Activated naive CD8-positive, alpha-beta T cell treated with anti-CD3 and anti-CD28 coated beads, Interleukin-2, amount 10 ng/mL, durations not matched to agents 7 days and 5 days (primary cell): ENCODE measurements at regions not wholly inside any gene's neighbourhood (a gene's known extent, or its start where the extent isn't known, plus 50 kb on each side); places are given as distances from the start of the nearest gene placed in this dataset.

Experiments
- ATAC-seq: fragments of 150-1000 bp; cut with Tn5 transposase; one replicate; pipeline ENCODE4 v1.10.0; 2021; ENCODE audit warnings: low read depth, moderate library complexity
- POLR2A ChIA-PET: fragments of 350-600 bp; sonication (Branson Sonifier 250); formaldehyde crosslinking; loops from one replicate; lab custom pipeline; 2021; ENCODE audit warnings: antibody characterized with exemption; lab: Charles Lee
- DNase-seq: peaks from one replicate; pipeline ENCODE4 v3.0.0; 2021
- H3K27ac Mint-ChIP-seq: one replicate; pipeline ENCODE4 v1.8.0; 2022; ENCODE audit warnings: mild to moderate bottlenecking, mixed read lengths
- H3K27me3 Mint-ChIP-seq: one replicate; pipeline ENCODE4 v1.8.0; 2022; ENCODE audit warnings: mild to moderate bottlenecking, moderate library complexity, mixed read lengths
- H3K36me3 Mint-ChIP-seq: one replicate; pipeline ENCODE4 v1.8.0; 2021; ENCODE audit warnings: mild to moderate bottlenecking, mixed read lengths
- H3K4me1 Mint-ChIP-seq: one replicate; pipeline ENCODE4 v1.8.0; 2021; ENCODE audit warnings: mixed read lengths
- H3K4me3 Mint-ChIP-seq: one replicate; pipeline ENCODE4 v1.8.0; 2022; ENCODE audit warnings: mild to moderate bottlenecking, moderate library complexity, mixed read lengths
- H3K9me3 Mint-ChIP-seq: one replicate; pipeline ENCODE4 v1.8.0; 2021; ENCODE audit warnings: mixed read lengths

DNA sequence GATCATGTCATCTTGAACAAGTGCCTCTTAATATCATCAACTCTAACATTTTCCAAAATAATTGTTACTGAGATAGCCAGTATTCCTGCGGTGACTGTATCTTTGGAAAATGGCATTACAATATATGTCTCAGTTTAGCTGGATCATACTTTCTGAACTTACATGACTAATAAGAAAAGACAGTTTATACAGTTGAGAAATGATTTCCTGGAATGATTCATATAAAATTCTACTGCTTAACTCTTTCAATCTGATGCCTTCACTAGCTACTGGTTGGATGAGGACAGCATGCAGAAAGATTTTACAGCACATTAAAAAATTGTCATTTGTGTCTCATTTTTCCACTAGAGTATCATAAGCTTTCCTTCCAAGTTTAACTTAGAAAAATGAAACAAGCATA, 302.1 kb downstream of the PCDH17 start:
- Mint-ChIP-seq H3K9me3 (no peaks in the 10 kb centered on the region), H3K27ac (no peak overlapping the region), H3K36me3 (no peaks in the 10 kb centered on the region), H3K27me3 (no peaks in the 10 kb centered on the region), H3K4me3 (no peak overlapping the region), H3K4me1 (no peaks in the 10 kb centered on the region)
- ATAC-seq (no peak), DNase-seq (no peak)
- POLR2A ChIA-PET = no interaction called here

DNA sequence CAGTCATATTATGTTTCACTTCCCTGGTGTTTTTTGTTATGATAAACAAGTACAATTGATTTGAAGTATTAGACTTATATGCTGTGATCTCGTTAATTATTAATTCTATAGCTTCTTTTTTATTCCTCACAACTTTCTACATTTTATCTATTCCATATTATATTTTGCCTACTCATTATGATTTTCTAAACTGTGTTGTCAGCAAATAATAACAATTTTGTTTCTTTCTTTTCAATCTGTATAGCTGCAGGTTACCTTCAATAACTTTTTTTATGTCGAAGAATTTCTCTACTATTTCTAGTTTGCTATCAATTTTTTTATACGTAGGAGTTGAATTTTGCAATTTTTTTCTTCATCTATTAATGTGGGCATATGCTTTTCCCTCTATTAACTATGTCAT, 304.4 kb downstream of the PCDH17 start:
- Mint-ChIP-seq H3K9me3 (no peaks in the 10 kb centered on the region), H3K27me3 (no peaks in the 10 kb centered on the region)

DNA sequence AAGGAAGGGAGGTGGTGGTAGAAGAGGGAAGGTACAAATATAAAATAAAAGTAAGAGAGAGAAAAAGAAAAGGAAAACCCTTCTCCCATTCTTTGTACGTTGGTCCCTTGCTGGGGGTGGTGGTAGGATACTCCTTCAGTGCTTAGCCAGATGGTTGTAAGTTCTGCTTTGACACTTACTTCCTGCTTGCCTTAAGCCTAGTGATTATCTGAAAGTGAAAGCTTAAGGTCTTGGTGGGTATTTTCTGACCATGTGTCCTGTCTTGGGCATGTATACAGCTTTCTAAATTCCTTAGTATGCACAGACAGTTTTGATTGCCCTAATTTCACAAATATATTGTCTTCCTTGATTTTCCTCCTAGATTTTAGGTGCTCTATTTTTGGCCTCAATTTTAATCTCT, 314.8 kb downstream of the PCDH17 start:
- Mint-ChIP-seq H3K9me3 (peaks cover 10% of the 10 kb centered on the region), H3K4me1 (no peaks in the 10 kb centered on the region), H3K36me3 (no peaks in the 10 kb centered on the region), H3K4me3 (no peak overlapping the region), H3K27ac (no peak overlapping the region), H3K27me3 (no peaks in the 10 kb centered on the region)
- POLR2A ChIA-PET = no interaction called here
- DNase-seq (no peak), ATAC-seq (no peak)

More for the DNA sequence above, 304.4 kb downstream of the PCDH17 start:
- no peak overlapping the region for H3K4me3 Mint-ChIP-seq
- H3K27ac Mint-ChIP-seq = no peak overlapping the region
- H3K4me1 Mint-ChIP-seq = no peaks in the 10 kb centered on the region
- H3K36me3 Mint-ChIP-seq = no peaks in the 10 kb centered on the region
- no peak for DNase-seq
- POLR2A ChIA-PET = no interaction called here
- ATAC-seq = no peak

GRCh38 chr13:57948884-57949283, 317.3 kb downstream of the PCDH17 start:
- ATAC-seq (no peak), DNase-seq (no peak)
- H3K27me3 Mint-ChIP-seq = no peaks in the 10 kb centered on the region
- no peaks in the 10 kb centered on the region for H3K36me3 Mint-ChIP-seq
- no peak overlapping the region for H3K4me3 Mint-ChIP-seq
- no peaks in the 10 kb centered on the region for H3K4me1 Mint-ChIP-seq
- peaks cover 13% of the 10 kb centered on the region for H3K9me3 Mint-ChIP-seq
- POLR2A ChIA-PET = no interaction called here
- H3K27ac Mint-ChIP-seq = no peak overlapping the region

GRCh38 chr13:57969951-57970350, 338.4 kb downstream of the PCDH17 start:
- ATAC-seq = no peak
- POLR2A ChIA-PET = no interaction called here
- Mint-ChIP-seq H3K9me3 (peaks cover 11% of the 10 kb centered on the region), H3K27me3 (no peaks in the 10 kb centered on the region), H3K27ac (no peak overlapping the region), H3K36me3 (no peaks in the 10 kb centered on the region), H3K4me1 (no peaks in the 10 kb centered on the region), H3K4me3 (no peak overlapping the region)
- DNase-seq = no peak

GRCh38 chr13:57970404-57970803, 338.9 kb downstream of the PCDH17 start:
- POLR2A ChIA-PET = no interaction called here
- DNase-seq (no peak), ATAC-seq (no peak)
- no peaks in the 10 kb centered on the region for H3K36me3 Mint-ChIP-seq
- H3K27ac Mint-ChIP-seq = no peak overlapping the region
- no peaks in the 10 kb centered on the region for H3K27me3 Mint-ChIP-seq
- H3K9me3 Mint-ChIP-seq = peaks cover 11% of the 10 kb centered on the region
- no peak overlapping the region for H3K4me3 Mint-ChIP-seq
- H3K4me1 Mint-ChIP-seq = no peaks in the 10 kb centered on the region

DNA sequence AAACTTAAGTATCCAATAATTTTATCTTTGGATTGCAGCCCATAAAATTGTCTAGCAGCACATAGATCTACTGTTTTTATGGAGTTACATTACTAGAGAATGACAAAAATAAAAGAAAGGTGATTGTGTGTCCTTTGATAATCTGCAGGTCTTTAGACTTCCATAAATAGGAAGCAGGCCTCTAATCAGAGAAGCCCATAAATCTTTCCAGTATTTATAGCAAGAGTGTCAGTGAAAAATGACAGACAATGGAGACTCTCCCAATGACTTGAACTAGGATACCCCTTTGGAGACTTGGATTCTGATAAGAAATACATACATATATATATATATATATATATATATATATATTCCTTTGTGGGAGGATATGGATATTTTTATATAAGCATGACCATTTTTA, 351.2 kb downstream of the PCDH17 start:
- Mint-ChIP-seq H3K27me3 (no peaks in the 10 kb centered on the region), H3K36me3 (no peaks in the 10 kb centered on the region), H3K9me3 (peaks cover 10% of the 10 kb centered on the region), H3K4me3 (no peak overlapping the region), H3K27ac (no peak overlapping the region), H3K4me1 (no peaks in the 10 kb centered on the region)
- no peak for DNase-seq
- POLR2A ChIA-PET = no interaction called here
- no peak for ATAC-seq

DNA sequence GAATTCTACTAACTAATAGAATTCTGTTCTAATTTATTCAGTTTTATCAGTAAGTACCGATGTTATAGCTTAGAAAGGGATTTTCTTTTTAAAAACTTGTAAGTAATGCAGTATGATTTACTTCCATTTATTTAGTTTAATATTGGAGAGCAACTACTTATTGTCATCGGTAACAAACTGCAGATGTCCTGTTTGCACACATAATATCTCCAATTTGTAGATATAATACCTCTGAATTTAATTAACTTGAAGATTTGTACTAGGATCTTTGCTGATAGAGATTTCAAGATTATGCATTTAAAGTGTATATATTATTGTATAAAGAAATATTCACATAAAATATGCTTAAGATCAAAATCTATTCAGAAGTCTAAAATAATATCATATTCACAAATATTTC, 356.7 kb downstream of the PCDH17 start:
- Mint-ChIP-seq H3K9me3 (peaks cover 10% of the 10 kb centered on the region), H3K27me3 (no peaks in the 10 kb centered on the region), H3K36me3 (no peaks in the 10 kb centered on the region), H3K4me3 (no peak overlapping the region), H3K4me1 (no peaks in the 10 kb centered on the region), H3K27ac (no peak overlapping the region)
- no peak for ATAC-seq
- no peak for DNase-seq
- POLR2A ChIA-PET = no interaction called here

GRCh38 chr13:57991041-57991440, 359.5 kb downstream of the PCDH17 start:
- no peaks in the 10 kb centered on the region for H3K27me3 Mint-ChIP-seq
- no peak overlapping the region for H3K4me3 Mint-ChIP-seq
- no peak for DNase-seq
- H3K9me3 Mint-ChIP-seq = peaks cover 5% of the 10 kb centered on the region
- no peak for ATAC-seq
- no peaks in the 10 kb centered on the region for H3K4me1 Mint-ChIP-seq
- no peak overlapping the region for H3K27ac Mint-ChIP-seq
- H3K36me3 Mint-ChIP-seq = no peaks in the 10 kb centered on the region
- POLR2A ChIA-PET = no interaction called here

DNA sequence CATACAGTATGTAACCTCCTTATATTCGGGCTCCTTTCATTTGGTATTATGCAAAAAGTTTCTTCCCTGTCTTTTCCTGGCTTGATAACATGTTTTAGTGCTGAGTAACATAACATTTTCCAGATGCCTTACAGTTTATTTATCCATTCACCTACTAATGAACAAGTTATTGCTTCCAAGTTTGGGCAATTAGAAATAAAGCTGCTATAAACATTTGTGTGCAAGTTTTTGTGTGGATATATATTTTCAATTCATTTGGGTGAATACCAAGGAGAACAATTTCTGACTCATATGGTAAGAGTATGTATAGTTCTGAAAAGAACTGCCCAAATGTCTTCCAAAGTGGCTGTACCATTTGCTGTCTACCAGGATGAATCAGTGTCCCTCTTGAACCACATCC, 360.9 kb downstream of the PCDH17 start:
- H3K4me3 Mint-ChIP-seq = no peak overlapping the region
- no peak for ATAC-seq
- H3K27ac Mint-ChIP-seq = no peak overlapping the region
- no peaks in the 10 kb centered on the region for H3K4me1 Mint-ChIP-seq
- POLR2A ChIA-PET = no interaction called here
- H3K36me3 Mint-ChIP-seq = no peaks in the 10 kb centered on the region
- no peak for DNase-seq
- H3K27me3 Mint-ChIP-seq = no peaks in the 10 kb centered on the region
- H3K9me3 Mint-ChIP-seq = peaks cover 2% of the 10 kb centered on the region

- Mint-ChIP-seq H3K27ac (no peak overlapping the region), H3K27me3 (no peaks in the 10 kb centered on the region), H3K36me3 (no peaks in the 10 kb centered on the region), H3K9me3 (peaks cover 6% of the 10 kb centered on the region), H3K4me1 (no peaks in the 10 kb centered on the region), H3K4me3 (no peak overlapping the region)
- POLR2A ChIA-PET = no interaction called here
- DNase-seq (no peak), ATAC-seq (no peak)
These were observed 365.2 kb downstream of the PCDH17 start for GRCh38 chr13:57996717-57997116.

- Mint-ChIP-seq H3K9me3 (peaks cover 3% of the 10 kb centered on the region), H3K4me1 (no peaks in the 10 kb centered on the region), H3K4me3 (no peak overlapping the region), H3K36me3 (no peaks in the 10 kb centered on the region), H3K27ac (no peak overlapping the region), H3K27me3 (no peaks in the 10 kb centered on the region)
- ATAC-seq = no peak
- POLR2A ChIA-PET = no interaction called here
- DNase-seq = no peak
These were observed 373.2 kb downstream of the PCDH17 start for GRCh38 chr13:58004751-58005150.

DNA sequence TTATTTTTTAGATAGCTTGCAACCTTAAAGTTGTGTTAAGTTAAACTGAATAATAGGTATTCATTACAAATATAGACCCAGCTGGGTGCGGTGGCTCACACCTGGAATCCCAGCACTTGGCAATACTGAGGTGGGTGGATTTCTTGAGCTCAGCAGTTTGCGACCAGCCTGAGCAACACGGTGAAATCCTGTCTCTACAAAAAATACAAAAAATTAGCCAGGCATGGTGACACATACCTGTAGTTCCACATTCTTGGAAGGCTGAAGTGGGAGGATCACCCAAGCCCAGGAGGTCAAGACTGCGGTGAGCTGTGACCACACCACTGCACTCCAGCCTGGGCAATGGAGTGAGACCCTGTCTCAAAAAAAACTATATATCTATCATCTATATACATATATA, 386.5 kb downstream of the PCDH17 start:
- no peak for ATAC-seq
- no peak for DNase-seq
- Mint-ChIP-seq H3K36me3 (no peaks in the 10 kb centered on the region), H3K27ac (no peak overlapping the region), H3K4me1 (no peaks in the 10 kb centered on the region), H3K9me3 (no peaks in the 10 kb centered on the region), H3K4me3 (no peak overlapping the region), H3K27me3 (no peaks in the 10 kb centered on the region)
- POLR2A ChIA-PET = no interaction called here

DNA sequence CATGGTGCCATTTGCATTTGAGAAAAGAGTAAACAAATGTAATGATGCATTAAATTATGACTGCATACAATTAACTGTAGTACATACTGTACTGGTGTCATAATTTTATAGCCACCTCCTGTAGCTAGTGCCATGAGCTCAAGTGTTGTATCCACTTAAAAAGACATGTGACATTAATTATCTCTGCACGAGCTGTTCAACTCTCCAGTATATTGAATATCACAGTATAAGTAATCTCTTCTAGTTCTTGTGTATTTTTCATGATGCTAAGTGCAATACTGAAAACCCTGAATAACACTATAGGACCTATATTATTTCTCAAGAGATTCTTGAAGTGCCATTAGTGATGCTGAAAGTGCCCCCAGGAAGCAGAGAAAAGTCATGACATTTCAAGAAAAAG, 387.3 kb downstream of the PCDH17 start:
- no peak for DNase-seq
- no peak for ATAC-seq
- no peak overlapping the region for H3K27ac Mint-ChIP-seq
- POLR2A ChIA-PET = no interaction called here
- no peaks in the 10 kb centered on the region for H3K36me3 Mint-ChIP-seq
- no peaks in the 10 kb centered on the region for H3K4me1 Mint-ChIP-seq
- no peaks in the 10 kb centered on the region for H3K9me3 Mint-ChIP-seq
- H3K27me3 Mint-ChIP-seq = no peaks in the 10 kb centered on the region
- H3K4me3 Mint-ChIP-seq = no peak overlapping the region

DNA sequence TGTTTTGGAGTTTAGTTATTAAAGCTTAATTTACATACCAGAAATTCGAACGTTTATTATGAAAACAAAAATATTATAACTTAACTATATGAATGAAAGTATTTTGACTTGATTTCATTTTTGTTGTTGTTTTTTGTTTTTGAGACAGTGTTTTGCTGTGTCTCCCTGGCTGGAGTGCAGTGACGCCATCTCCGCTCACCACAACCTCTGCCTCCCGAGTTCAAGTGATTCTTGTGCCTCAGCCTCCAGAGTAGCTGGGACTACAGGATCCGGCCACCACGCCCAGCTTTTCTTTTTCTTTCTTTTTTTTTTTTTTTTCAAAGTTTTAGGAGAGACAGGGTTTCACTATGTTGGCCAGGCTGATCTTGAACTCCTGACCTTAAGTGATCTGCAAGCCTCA, 392.6 kb downstream of the PCDH17 start:
- DNase-seq (no peak), ATAC-seq (no peak)
- Mint-ChIP-seq H3K9me3 (no peaks in the 10 kb centered on the region), H3K27me3 (no peaks in the 10 kb centered on the region), H3K4me1 (no peaks in the 10 kb centered on the region), H3K27ac (no peak overlapping the region), H3K4me3 (no peak overlapping the region), H3K36me3 (no peaks in the 10 kb centered on the region)
- POLR2A ChIA-PET = no interaction called here
